HepG2 (cell line): ENCODE measurements at regions not wholly inside any gene's neighbourhood (a gene's known extent, or its start where the extent isn't known, plus 50 kb on each side); places are given as distances from the start of the nearest gene placed in this dataset.

ENCODE experiments used
- CEBPB ChIP-seq: IDR thresholded peaks from 2 replicates; pipeline ENCODE4 v1.6.1; 2011; ENCODE audit warnings: low read depth, low read length, improper control_type of control experiment, borderline replicate concordance
- RBAK ChIP-seq: sonication (generic); formaldehyde crosslinking; IDR thresholded peaks from 2 replicates; pipeline ENCODE4 v1.5.1; 2020; ENCODE audit warnings: mild to moderate bottlenecking, missing genetic modification reagents
- ZNF776 ChIP-seq: sonication (generic); formaldehyde crosslinking; IDR thresholded peaks from 2 replicates; pipeline ENCODE4 v1.4.0; 2020; ENCODE audit warnings: mild to moderate bottlenecking, missing genetic modification reagents

DNA sequence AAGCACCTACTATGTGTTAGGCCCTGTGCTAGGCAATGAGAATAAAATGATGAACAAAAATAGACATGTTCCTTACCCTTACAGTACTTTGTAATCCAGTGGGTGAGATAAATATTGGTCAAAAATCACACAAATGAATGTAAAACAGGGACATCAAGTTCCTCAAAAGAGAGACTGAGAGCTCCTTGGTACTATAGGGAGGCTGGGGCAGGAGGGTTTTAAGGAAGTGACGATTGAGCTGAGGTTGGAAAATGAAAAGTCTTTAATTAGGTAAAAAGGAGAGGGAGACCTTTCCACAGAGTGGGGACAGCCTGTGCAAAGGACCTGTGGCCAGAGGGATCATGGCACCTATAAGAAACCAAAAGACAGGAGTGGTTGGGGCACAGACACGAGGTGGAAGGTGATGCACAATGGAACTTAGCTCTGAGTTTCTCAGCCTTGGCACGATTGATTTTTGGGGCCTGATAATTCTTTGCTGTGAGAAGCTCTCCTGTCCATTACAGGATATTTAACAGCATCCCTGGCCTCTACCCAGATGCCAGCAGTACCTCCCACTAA lies 140.3 kb downstream of the CEP57L1 start:
- TF ChIP-seq CEBPB (no peak), RBAK (CRISPR knock-in tag) (no peak), ZNF776 (CRISPR knock-in tag) (no peak)
